ENCODE measurements at regions not wholly inside any gene's neighbourhood (a gene's known extent, or its start where the extent isn't known, plus 50 kb on each side); places are given as distances from the start of the nearest gene placed in this dataset.

DNA sequence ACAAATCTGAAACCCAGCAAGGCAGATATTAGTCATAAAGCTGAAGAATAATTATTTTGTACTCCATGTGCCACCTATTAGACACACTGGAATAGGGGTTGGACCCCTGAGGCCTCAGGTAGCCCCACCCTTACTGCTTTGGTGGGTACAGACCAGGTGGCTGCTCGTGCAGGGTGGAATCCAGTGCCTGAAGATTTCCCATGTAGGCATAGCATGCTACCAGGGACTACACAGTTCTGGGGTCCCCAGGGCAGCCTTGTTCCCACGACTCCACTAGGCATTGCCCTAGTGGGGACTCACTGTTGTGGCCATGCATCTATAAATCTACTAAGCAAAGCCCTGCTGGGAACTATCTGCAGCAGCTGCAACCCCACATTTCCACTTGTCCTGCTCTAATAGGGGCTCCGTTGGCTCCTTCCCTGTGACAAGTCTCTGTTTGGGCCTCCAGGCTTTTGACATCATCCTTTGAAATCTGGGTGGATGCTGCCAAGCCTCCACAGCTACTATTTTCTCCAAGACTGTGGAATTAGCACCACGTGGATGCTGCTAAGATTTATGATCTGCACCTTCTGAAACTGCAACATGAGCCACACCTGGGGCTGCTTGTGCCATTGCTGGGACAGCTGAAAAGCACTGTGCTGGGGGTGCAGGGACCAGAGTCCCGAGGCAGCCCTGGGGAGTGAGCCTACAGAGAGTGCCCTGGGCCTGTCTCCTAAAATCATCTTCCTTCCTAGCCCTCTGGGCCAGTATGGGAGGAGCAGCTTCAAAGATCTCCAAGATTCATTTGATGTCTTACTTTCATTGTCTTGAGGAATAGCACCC is 303.8 kb downstream of the FSIP2 start:
- no peaks in the 10 kb centered on the region for H3K27me3 ChIP-seq (ENCODE audit: control insufficient read depth, insufficient read depth, low read length)
- POLR2A ChIA-PET, result no interaction called here
- no TSS peak for BruUV-seq (replicated peaks)
- CTCF ChIA-PET, result no interaction called here
- no peak overlapping the region for H3K27ac ChIP-seq (ENCODE audit: low read length)
- intact Hi-C loops (cut with micrococcal nuclease; ENCODE audit: unreplicated experiment), result no loop called here
- no peak overlapping the region for H3K4me3 ChIP-seq (ENCODE audit: low read depth in 2 of 2, low read length in 2 of 2)
- H3K9me3 ChIP-seq (ENCODE audit: control insufficient read depth, insufficient read depth, low read depth, low read length), result no peaks in the 10 kb centered on the region
- DNase-seq (ENCODE audit: low read depth, low spot score), result no peak
- TF ChIP-seq TCF7L2 (IDR thresholded peaks at IDR 0.05; ENCODE audit: low read depth, low read length) (no peak), POLR2AphosphoS5 (IDR thresholded peaks at IDR 0.05; ENCODE audit: low read depth, low read length) (no peak), SIN3A (IDR thresholded peaks at IDR 0.05; ENCODE audit: borderline replicate concordance, insufficient read depth, low read depth, low read length) (no peak)
- TF ChIP-seq, protein P1, sequence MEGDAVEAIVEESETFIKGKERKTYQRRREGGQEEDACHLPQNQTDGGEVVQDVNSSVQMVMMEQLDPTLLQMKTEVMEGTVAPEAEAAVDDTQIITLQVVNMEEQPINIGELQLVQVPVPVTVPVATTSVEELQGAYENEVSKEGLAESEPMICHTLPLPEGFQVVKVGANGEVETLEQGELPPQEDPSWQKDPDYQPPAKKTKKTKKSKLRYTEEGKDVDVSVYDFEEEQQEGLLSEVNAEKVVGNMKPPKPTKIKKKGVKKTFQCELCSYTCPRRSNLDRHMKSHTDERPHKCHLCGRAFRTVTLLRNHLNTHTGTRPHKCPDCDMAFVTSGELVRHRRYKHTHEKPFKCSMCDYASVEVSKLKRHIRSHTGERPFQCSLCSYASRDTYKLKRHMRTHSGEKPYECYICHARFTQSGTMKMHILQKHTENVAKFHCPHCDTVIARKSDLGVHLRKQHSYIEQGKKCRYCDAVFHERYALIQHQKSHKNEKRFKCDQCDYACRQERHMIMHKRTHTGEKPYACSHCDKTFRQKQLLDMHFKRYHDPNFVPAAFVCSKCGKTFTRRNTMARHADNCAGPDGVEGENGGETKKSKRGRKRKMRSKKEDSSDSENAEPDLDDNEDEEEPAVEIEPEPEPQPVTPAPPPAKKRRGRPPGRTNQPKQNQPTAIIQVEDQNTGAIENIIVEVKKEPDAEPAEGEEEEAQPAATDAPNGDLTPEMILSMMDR (IDR thresholded peaks at IDR 0.05), result no peak
- TF ChIP-seq, protein P2, sequence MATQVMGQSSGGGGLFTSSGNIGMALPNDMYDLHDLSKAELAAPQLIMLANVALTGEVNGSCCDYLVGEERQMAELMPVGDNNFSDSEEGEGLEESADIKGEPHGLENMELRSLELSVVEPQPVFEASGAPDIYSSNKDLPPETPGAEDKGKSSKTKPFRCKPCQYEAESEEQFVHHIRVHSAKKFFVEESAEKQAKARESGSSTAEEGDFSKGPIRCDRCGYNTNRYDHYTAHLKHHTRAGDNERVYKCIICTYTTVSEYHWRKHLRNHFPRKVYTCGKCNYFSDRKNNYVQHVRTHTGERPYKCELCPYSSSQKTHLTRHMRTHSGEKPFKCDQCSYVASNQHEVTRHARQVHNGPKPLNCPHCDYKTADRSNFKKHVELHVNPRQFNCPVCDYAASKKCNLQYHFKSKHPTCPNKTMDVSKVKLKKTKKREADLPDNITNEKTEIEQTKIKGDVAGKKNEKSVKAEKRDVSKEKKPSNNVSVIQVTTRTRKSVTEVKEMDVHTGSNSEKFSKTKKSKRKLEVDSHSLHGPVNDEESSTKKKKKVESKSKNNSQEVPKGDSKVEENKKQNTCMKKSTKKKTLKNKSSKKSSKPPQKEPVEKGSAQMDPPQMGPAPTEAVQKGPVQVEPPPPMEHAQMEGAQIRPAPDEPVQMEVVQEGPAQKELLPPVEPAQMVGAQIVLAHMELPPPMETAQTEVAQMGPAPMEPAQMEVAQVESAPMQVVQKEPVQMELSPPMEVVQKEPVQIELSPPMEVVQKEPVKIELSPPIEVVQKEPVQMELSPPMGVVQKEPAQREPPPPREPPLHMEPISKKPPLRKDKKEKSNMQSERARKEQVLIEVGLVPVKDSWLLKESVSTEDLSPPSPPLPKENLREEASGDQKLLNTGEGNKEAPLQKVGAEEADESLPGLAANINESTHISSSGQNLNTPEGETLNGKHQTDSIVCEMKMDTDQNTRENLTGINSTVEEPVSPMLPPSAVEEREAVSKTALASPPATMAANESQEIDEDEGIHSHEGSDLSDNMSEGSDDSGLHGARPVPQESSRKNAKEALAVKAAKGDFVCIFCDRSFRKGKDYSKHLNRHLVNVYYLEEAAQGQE (IDR thresholded peaks at IDR 0.05; ENCODE audit: insufficient read depth in 1 of 2, low read depth in 2 of 2, low read length in 1 of 2), result no peak
- H3K36me3 ChIP-seq (ENCODE audit: control insufficient read depth, insufficient read depth, low read length), result no peaks in the 10 kb centered on the region
- H3K4me1 ChIP-seq (ENCODE audit: control insufficient read depth, insufficient read depth, low read length), result no peaks in the 10 kb centered on the region
- no peak for ATAC-seq
- in situ Hi-C loops (cut with HindIII; ENCODE audit: low pct_unique_long_range_greater_than_20kb, low sequenced_read_pairs), result no loop called here

DNA sequence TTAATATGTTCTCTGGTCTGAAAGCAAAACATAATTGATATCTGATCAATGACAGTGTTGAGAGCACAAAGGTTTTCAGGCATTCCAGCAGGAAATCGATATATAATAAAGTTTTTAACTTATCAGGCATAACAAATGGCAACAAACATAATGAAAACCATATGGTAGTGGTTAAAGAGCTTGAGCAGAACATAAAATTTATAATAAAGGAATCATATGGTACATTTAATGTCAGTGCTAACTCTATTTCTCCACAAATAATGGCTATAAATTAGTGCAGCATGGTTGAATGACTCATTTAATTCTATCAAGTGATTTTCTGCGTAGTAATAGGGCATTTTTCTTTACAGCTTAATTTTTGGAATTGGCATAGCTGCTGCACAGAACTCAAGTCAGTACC is 306.2 kb downstream of the FSIP2 start:
- CTCF ChIA-PET, result no interaction called here
- no peaks in the 10 kb centered on the region for H3K27me3 ChIP-seq (ENCODE audit: control insufficient read depth, insufficient read depth, low read length)

More for the DNA sequence above, 306.2 kb downstream of the FSIP2 start:
- H3K27ac ChIP-seq (ENCODE audit: low read length), result no peak overlapping the region
- DNase-seq (ENCODE audit: low read depth, low spot score) (no peak), ATAC-seq (no peak)
- intact Hi-C loops (cut with micrococcal nuclease; ENCODE audit: unreplicated experiment), result no loop called here
- TF ChIP-seq SIN3A (IDR thresholded peaks at IDR 0.05; ENCODE audit: borderline replicate concordance, insufficient read depth, low read depth, low read length) (no peak), TCF7L2 (IDR thresholded peaks at IDR 0.05; ENCODE audit: low read depth, low read length) (no peak), POLR2AphosphoS5 (IDR thresholded peaks at IDR 0.05; ENCODE audit: low read depth, low read length) (no peak)
- TF ChIP-seq, protein P1 (IDR thresholded peaks at IDR 0.05), result no peak
- TF ChIP-seq, protein P2 (IDR thresholded peaks at IDR 0.05; ENCODE audit: insufficient read depth in 1 of 2, low read depth in 2 of 2, low read length in 1 of 2), result no peak
- H3K4me3 ChIP-seq (ENCODE audit: low read depth in 2 of 2, low read length in 2 of 2), result no peak overlapping the region
- BruUV-seq (replicated peaks), result no TSS peak
- H3K9me3 ChIP-seq (ENCODE audit: control insufficient read depth, insufficient read depth, low read depth, low read length), result no peaks in the 10 kb centered on the region
- in situ Hi-C loops (cut with HindIII; ENCODE audit: low pct_unique_long_range_greater_than_20kb, low sequenced_read_pairs), result no loop called here
- no peaks in the 10 kb centered on the region for H3K36me3 ChIP-seq (ENCODE audit: control insufficient read depth, insufficient read depth, low read length)
- POLR2A ChIA-PET, result no interaction called here
- H3K4me1 ChIP-seq (ENCODE audit: control insufficient read depth, insufficient read depth, low read length), result no peaks in the 10 kb centered on the region

All from Panc1 (cell line).